ENCODE measurements at regions not wholly inside any gene's neighbourhood (a gene's known extent, or its start where the extent isn't known, plus 50 kb on each side); places are given as distances from the start of the nearest gene placed in this dataset.

- Histone ChIP-seq H3K36me3 (no peaks in the 10 kb centered on the region), H3K27ac (no peak overlapping the region), H3K4me3 (no peak overlapping the region), H3K4me1 (no peaks in the 10 kb centered on the region), H3K27me3 (no peaks in the 10 kb centered on the region), H3K9me3 (no peaks in the 10 kb centered on the region)
- TF ChIP-seq POLR2A (IDR thresholded peaks at IDR 0.05) = no peak
- no peak for TF ChIP-seq CTCF (IDR thresholded peaks at IDR 0.05)
- no peak for DNase-seq
- intact Hi-C loops (cut with DNase I; ENCODE audit: low total_unique reads) = no loop called here
Measured at GRCh38 chr2:138176862-138177439, 212.7 kb downstream of the HNMT start.

GRCh38 chr2:138177693-138178092 is 213.4 kb downstream of the HNMT start:
- TF ChIP-seq CTCF (IDR thresholded peaks at IDR 0.05) = no peak
- Histone ChIP-seq H3K27ac (no peak overlapping the region), H3K4me3 (no peak overlapping the region), H3K36me3 (no peaks in the 10 kb centered on the region), H3K9me3 (no peaks in the 10 kb centered on the region), H3K4me1 (no peaks in the 10 kb centered on the region), H3K27me3 (no peaks in the 10 kb centered on the region)
- intact Hi-C loops (cut with DNase I; ENCODE audit: low total_unique reads) = no loop called here
- DNase-seq = no peak

GRCh38 chr2:138180692-138181386 is 216.6 kb downstream of the HNMT start:
- no peak overlapping the region for H3K27ac ChIP-seq

GRCh38 chr2:138182250-138182936 is 218.1 kb downstream of the HNMT start:
- H3K4me3 ChIP-seq = no peak overlapping the region
- TF ChIP-seq CTCF (IDR thresholded peaks at IDR 0.05) = no peak
- no peaks in the 10 kb centered on the region for H3K4me1 ChIP-seq
- intact Hi-C loops (cut with DNase I; ENCODE audit: low total_unique reads) = no loop called here
- H3K27ac ChIP-seq = no peak overlapping the region
- no peaks in the 10 kb centered on the region for H3K27me3 ChIP-seq
- H3K36me3 ChIP-seq = no peaks in the 10 kb centered on the region
- H3K9me3 ChIP-seq = no peaks in the 10 kb centered on the region
- no peak for DNase-seq

More at GRCh38 chr2:138180692-138181386, 216.6 kb downstream of the HNMT start:
- H3K9me3 ChIP-seq = no peaks in the 10 kb centered on the region
- TF ChIP-seq CTCF (IDR thresholded peaks at IDR 0.05) = no peak
- no peaks in the 10 kb centered on the region for H3K36me3 ChIP-seq
- no peak for DNase-seq
- no peak overlapping the region for H3K4me3 ChIP-seq
- no peaks in the 10 kb centered on the region for H3K27me3 ChIP-seq
- no peaks in the 10 kb centered on the region for H3K4me1 ChIP-seq
- intact Hi-C loops (cut with DNase I; ENCODE audit: low total_unique reads) = no loop called here

GRCh38 chr2:138182937-138183312 is 218.7 kb downstream of the HNMT start:
- no peak for TF ChIP-seq CTCF (IDR thresholded peaks at IDR 0.05)
- no peak for TF ChIP-seq POLR2A (IDR thresholded peaks at IDR 0.05)
- no peaks in the 10 kb centered on the region for H3K9me3 ChIP-seq
- intact Hi-C loops (cut with DNase I; ENCODE audit: low total_unique reads) = no loop called here
- H3K27me3 ChIP-seq = no peaks in the 10 kb centered on the region
- no peak for DNase-seq
- H3K36me3 ChIP-seq = no peaks in the 10 kb centered on the region
- no peak overlapping the region for H3K4me3 ChIP-seq
- no peaks in the 10 kb centered on the region for H3K4me1 ChIP-seq
- no peak overlapping the region for H3K27ac ChIP-seq

Data from uterus (tissue), 3 donors.